ENCODE measurements at regions not wholly inside any gene's neighbourhood (a gene's known extent, or its start where the extent isn't known, plus 50 kb on each side); places are given as distances from the start of the nearest gene placed in this dataset.

GRCh38 chr6:76592566-76592965 is 520.1 kb upstream of the IMPG1 start:
- TF ChIP-seq MAX (IDR thresholded peaks at IDR 0.05) (no peak), ATF3 (IDR thresholded peaks at IDR 0.05) (no peak), YY1 (IDR thresholded peaks at IDR 0.05) (no peak), CTCF (IDR thresholded peaks at IDR 0.05; ENCODE audit: low read depth, low read length, missing input control) (no peak), TAF1 (conservative IDR thresholded peaks at IDR 0.05) (no peak), RAD21 (IDR thresholded peaks at IDR 0.05) (no peak), RXRA (IDR thresholded peaks at IDR 0.05) (no peak), NR2F2 (IDR thresholded peaks at IDR 0.05) (no peak), REST (IDR thresholded peaks at IDR 0.05) (no peak)

All from liver (tissue), 3 donors.